Fibroblast of mammary gland (primary cell): ENCODE measurements at regions not wholly inside any gene's neighbourhood (a gene's known extent, or its start where the extent isn't known, plus 50 kb on each side); places are given as distances from the start of the nearest gene placed in this dataset.

Source experiments
- DNase-seq: peaks from one replicate; pipeline ENCODE4 v3.0.0-alpha.2; 2010; ENCODE audit warnings: low read depth
- H3K4me3 ChIP-seq: 2 replicates; pipeline ENCODE4 v1.5.1; 2011; ENCODE audit warnings: low read depth, mild to moderate bottlenecking, low read length, moderate library complexity; ENCODE audit not compliant: control insufficient read depth
- TF ChIP-seq, protein P1 (sequence below): conservative IDR thresholded peaks from 2 replicates; pipeline ENCODE4 v1.5.1; 2011; ENCODE audit warnings: low read depth, low read length, inconsistent platforms; ENCODE audit not compliant: control insufficient read depth, insufficient read depth

DNA sequence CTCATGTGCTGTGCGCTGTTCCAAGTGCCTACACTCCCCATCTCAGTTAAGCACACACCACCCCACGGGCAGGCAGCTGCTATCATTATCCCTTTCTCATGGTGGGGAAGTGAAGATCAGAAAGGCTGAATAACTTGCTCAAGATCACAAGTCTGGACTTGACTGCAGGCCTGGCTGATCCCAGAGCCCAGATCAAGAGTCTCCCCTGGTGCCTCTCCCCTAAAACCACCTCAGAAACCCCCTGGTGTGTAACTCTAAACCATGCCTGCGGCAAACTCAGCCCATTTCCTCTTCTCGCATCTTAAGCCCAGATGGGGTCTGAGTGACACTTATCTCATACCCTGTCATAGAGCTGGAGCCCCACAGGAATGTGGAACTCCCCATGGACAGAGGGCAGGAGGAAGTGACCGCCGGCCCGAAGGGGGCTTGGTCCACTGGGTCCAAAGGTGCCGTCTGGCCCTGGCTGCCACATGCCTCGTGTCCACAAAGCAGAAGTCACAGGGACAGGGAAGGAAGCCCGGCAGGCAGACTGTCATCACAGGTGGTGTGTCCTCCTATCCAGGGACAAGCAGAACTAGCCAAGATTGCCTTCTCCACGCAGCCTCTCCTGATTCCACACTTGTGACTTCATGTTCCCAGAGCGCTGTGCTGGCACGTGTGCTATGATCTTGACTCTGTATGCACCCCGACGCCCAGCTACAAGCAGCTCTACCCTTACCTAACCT is 92.1 kb downstream of the SYF2 start:
- no peak overlapping the region for H3K4me3 ChIP-seq
- TF ChIP-seq, protein P1, sequence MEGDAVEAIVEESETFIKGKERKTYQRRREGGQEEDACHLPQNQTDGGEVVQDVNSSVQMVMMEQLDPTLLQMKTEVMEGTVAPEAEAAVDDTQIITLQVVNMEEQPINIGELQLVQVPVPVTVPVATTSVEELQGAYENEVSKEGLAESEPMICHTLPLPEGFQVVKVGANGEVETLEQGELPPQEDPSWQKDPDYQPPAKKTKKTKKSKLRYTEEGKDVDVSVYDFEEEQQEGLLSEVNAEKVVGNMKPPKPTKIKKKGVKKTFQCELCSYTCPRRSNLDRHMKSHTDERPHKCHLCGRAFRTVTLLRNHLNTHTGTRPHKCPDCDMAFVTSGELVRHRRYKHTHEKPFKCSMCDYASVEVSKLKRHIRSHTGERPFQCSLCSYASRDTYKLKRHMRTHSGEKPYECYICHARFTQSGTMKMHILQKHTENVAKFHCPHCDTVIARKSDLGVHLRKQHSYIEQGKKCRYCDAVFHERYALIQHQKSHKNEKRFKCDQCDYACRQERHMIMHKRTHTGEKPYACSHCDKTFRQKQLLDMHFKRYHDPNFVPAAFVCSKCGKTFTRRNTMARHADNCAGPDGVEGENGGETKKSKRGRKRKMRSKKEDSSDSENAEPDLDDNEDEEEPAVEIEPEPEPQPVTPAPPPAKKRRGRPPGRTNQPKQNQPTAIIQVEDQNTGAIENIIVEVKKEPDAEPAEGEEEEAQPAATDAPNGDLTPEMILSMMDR: no peak
- no peak for DNase-seq

DNA sequence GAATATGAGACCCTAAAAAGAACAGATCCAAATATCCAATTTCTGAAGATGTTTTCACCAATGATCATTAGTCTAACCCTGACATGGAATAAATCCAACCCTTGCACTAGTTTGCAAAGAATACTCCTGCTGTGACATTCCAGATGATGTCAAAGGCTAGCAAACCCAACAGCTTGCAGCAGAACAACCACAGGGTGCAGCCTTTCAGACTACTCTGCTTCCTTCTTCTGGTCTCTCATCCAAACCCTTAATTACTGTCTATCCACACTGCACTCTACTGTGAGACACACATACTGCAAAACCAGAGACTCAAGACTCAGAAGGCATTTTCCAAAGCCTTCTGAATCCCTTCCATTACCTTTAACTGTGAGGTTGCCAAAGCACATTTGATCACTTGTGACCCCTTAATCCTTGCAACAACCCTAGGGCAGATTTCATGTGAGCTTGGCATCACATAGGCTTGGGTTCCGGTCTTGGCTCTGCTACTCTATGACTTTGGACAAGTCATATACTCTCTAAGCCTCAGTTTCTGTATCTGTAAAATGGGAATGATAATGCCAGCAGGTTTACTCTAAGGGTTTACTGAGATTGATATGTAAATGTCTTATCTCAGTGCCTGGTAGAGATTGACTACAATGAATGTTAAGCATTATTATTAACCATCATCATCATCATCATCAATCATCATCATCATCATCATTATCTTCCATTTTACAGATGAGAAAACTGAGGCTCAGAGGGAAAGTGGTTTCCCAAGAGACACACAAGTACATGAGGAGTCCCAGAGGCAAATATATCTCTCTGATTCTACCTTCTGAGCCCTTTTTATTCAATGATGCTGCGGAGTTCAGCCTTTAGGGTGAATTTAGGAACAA is 94.5 kb downstream of the SYF2 start:
- TF ChIP-seq, protein P1: no peak
- DNase-seq: no peak

DNA sequence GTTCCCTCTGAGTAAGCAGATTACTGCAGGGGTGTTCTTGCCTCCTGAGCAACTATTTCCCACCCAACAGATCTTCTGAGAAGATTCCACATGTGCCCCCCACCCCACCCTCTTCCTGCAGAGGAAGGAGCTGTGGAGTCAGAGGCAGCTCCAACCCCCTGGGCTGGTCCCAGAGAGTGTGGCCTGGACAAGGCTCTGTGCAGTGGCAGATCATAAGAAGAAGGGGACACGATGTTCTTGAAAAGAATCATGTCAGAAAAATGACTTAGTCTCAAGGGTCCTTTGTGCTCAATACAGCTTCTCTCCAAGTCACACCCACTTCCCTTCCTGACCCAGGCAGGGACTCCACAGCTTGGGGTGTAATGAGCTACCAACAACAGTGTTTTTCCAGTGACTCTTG is 95.2 kb downstream of the SYF2 start:
- TF ChIP-seq, protein P1: no peak
- DNase-seq: no peak
- no peak overlapping the region for H3K4me3 ChIP-seq

More for the DNA sequence above, 94.5 kb downstream of the SYF2 start:
- no peak overlapping the region for H3K4me3 ChIP-seq

DNA sequence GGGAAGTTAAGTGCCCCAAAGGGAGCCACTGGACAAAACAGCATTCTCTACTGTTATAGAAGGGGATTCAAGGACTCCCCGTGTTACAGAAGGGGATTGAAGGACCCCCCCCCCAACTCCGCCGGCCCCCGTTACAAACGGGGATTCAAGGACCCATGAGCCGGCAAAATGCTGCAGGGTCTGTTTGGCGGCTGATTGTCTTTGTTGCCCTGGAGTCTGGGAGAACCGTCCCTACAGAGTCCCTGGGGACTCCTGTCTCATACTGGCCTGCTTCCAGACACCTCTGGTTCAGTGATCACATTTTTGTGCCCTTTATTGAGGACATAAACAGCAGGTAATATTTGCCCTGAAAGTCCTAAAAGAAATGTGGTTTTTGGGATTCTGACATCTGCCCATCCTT is 96.4 kb downstream of the SYF2 start:
- TF ChIP-seq, protein P1: no peak
- no peak overlapping the region for H3K4me3 ChIP-seq

DNA sequence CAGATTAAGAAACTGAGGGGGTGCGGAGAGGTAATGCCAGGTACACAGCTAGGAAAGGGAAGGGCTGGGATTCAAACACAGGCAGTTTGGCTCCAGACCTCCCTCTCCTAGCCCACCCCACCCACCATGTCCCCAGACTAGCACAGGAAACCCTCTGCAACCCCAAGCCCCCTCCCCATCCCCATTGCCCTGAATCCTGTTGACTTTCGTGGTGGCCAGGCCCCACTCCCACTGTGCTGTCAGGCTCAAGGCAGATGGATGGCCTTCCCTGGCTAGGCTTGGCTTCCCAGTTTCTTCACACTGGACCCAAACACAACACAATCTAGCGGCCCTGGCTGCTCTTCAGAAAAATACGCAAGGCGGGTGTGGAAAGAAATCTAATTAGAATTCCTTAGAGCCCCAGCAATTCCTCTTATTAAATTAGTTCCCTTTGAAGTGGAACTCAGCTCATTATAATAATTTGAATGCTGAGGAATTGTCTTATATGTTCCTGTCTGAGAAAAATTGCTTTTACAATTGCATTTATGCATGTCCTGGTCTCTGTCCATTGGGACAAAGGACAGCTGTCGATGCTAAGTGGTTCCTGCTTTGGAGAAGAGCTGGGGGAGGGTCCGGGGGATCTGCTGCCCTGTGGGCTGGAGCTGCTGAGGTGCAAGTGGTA is 97.4 kb downstream of the SYF2 start:
- TF ChIP-seq, protein P1: no peak
- no peak overlapping the region for H3K4me3 ChIP-seq
- DNase-seq: no peak

More for the DNA sequence above, 96.4 kb downstream of the SYF2 start:
- no peak for DNase-seq

DNA sequence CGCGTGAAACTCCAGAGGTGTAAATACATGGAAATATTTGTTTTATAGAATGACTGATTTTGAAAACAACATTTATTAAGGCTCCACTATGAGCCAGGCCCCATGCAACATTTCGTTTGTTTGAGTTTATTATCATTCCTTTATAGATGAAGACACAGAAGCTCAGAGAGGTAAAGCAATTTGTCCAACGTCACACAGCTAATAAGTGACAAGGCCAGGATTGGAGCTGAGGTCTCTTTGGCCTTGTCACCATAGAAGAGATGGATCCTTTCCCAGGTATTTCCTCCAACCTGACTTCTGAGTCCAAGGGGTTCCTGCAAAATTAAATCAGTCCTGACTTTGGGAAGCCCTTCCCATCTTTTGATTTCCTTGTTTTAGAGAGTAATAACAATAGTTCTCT is 98.0 kb downstream of the SYF2 start:
- TF ChIP-seq, protein P1: no peak
- no peak for DNase-seq
- no peak overlapping the region for H3K4me3 ChIP-seq
